ENCODE measurements at regions not wholly inside any gene's neighbourhood (a gene's known extent, or its start where the extent isn't known, plus 50 kb on each side); places are given as distances from the start of the nearest gene placed in this dataset.

GRCh38 chr2:4597400-4597799 lies 894.0 kb downstream of the DCDC2C start:
- Histone ChIP-seq H3K9me2 (ENCODE audit: insufficient read depth) (no peaks in the 10 kb centered on the region), H4K20me1 (ENCODE audit: insufficient read depth) (no peaks in the 10 kb centered on the region), H3K36me3 (ENCODE audit: low read depth) (no peaks in the 10 kb centered on the region), H3K9me3 (ENCODE audit: low read depth) (peaks cover 3% of the 10 kb centered on the region), H3F3A (ENCODE audit: insufficient read depth) (no peaks in the 10 kb centered on the region), H3K9ac (no peak overlapping the region), H3K4me1 (ENCODE audit: insufficient read depth) (no peaks in the 10 kb centered on the region), H3K79me2 (ENCODE audit: insufficient read depth) (no peaks in the 10 kb centered on the region), H2AFZ (no peak overlapping the region), H3K4me3 (no peak overlapping the region), H3K27ac (no peak overlapping the region), H3K27me3 (replicated peaks; ENCODE audit: insufficient read depth) (no peaks in the 10 kb centered on the region), H3K4me2 (ENCODE audit: unreplicated experiment) (no peak overlapping the region)
- WGBS, 2 experiments (ENCODE audit: low coverage in 1 of 2, low lambda C conversion rate in 2 of 2, missing lambda C conversion rate in 2 of 2): 1 to 3% methylated on average over 3 of the region's 3 CpGs
- DNase-seq: no peak
- no peak for TF ChIP-seq EZH2 (IDR thresholded peaks at IDR 0.05; ENCODE audit: insufficient read depth, poor library complexity, severe bottlenecking)
- TF ChIP-seq EZH2phosphoT487 (IDR thresholded peaks at IDR 0.05; ENCODE audit: insufficient read depth, low read depth): no peak
- in situ Hi-C loops (cut with MboI): no loop called here

- no peak for DNase-seq
- in situ Hi-C loops (cut with MboI): no loop called here
- 0 to 5% methylated on average over 1 of the region's 1 CpG for WGBS, 2 experiments (ENCODE audit: low coverage in 1 of 2, low lambda C conversion rate in 2 of 2, missing lambda C conversion rate in 2 of 2)
- TF ChIP-seq EZH2phosphoT487 (IDR thresholded peaks at IDR 0.05; ENCODE audit: insufficient read depth, low read depth) (no peak), EZH2 (IDR thresholded peaks at IDR 0.05; ENCODE audit: insufficient read depth, poor library complexity, severe bottlenecking) (no peak)
- H2AFZ ChIP-seq: no peak overlapping the region
- no peaks in the 10 kb centered on the region for H3K4me1 ChIP-seq (ENCODE audit: insufficient read depth)
- no peaks in the 10 kb centered on the region for H3K9me3 ChIP-seq (ENCODE audit: low read depth)
- H4K20me1 ChIP-seq (ENCODE audit: insufficient read depth): no peaks in the 10 kb centered on the region
- no peaks in the 10 kb centered on the region for H3K9me2 ChIP-seq (ENCODE audit: insufficient read depth)
- H3K4me2 ChIP-seq (ENCODE audit: unreplicated experiment): no peak overlapping the region
- no peaks in the 10 kb centered on the region for H3K79me2 ChIP-seq (ENCODE audit: insufficient read depth)
- H3K36me3 ChIP-seq (ENCODE audit: low read depth): no peaks in the 10 kb centered on the region
- H3K27me3 ChIP-seq (replicated peaks; ENCODE audit: insufficient read depth): no peaks in the 10 kb centered on the region
- H3K9ac ChIP-seq: no peak overlapping the region
- H3K27ac ChIP-seq: no peak overlapping the region
- no peaks in the 10 kb centered on the region for H3F3A ChIP-seq (ENCODE audit: insufficient read depth)
- no peak overlapping the region for H3K4me3 ChIP-seq
Observed at GRCh38 chr2:4604767-4605166, 901.4 kb downstream of the DCDC2C start.

DNA sequence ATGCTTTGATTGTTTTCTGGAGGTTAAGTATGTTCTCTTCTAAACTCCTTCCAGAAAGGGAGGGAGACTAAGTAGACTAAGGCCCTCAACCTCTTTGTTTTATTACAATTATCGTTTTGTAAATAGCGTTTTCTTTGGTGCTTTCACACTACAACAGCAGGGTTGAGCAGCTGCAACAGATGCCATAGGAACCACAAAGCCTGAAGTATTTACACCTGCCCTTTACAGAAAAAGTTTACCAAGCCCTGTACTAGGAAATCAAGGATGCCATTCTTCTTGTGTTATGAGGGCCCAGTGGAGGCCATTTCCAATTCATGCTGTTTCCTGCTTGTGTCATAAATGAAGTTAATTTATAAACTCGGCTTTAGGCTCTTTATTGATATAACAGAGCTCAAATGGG lies 914.8 kb downstream of the DCDC2C start:
- Histone ChIP-seq H3F3A (ENCODE audit: insufficient read depth) (no peaks in the 10 kb centered on the region), H2AFZ (no peak overlapping the region), H3K36me3 (ENCODE audit: low read depth) (no peaks in the 10 kb centered on the region), H3K27me3 (replicated peaks; ENCODE audit: insufficient read depth) (no peaks in the 10 kb centered on the region), H3K4me2 (ENCODE audit: unreplicated experiment) (no peak overlapping the region), H3K4me3 (no peak overlapping the region), H3K27ac (no peak overlapping the region), H4K20me1 (ENCODE audit: insufficient read depth) (no peaks in the 10 kb centered on the region), H3K9me2 (ENCODE audit: insufficient read depth) (no peaks in the 10 kb centered on the region), H3K9ac (no peak overlapping the region), H3K4me1 (ENCODE audit: insufficient read depth) (no peaks in the 10 kb centered on the region), H3K79me2 (ENCODE audit: insufficient read depth) (no peaks in the 10 kb centered on the region), H3K9me3 (ENCODE audit: low read depth) (peaks cover 3% of the 10 kb centered on the region)
- 17 to 20% methylated on average over 3 of the region's 3 CpGs for WGBS, 2 experiments (ENCODE audit: low coverage in 1 of 2, low lambda C conversion rate in 2 of 2, missing lambda C conversion rate in 2 of 2)
- DNase-seq: no peak
- in situ Hi-C loops (cut with MboI): no loop called here
- no peak for TF ChIP-seq EZH2 (IDR thresholded peaks at IDR 0.05; ENCODE audit: insufficient read depth, poor library complexity, severe bottlenecking)
- TF ChIP-seq EZH2phosphoT487 (IDR thresholded peaks at IDR 0.05; ENCODE audit: insufficient read depth, low read depth): no peak

DNA sequence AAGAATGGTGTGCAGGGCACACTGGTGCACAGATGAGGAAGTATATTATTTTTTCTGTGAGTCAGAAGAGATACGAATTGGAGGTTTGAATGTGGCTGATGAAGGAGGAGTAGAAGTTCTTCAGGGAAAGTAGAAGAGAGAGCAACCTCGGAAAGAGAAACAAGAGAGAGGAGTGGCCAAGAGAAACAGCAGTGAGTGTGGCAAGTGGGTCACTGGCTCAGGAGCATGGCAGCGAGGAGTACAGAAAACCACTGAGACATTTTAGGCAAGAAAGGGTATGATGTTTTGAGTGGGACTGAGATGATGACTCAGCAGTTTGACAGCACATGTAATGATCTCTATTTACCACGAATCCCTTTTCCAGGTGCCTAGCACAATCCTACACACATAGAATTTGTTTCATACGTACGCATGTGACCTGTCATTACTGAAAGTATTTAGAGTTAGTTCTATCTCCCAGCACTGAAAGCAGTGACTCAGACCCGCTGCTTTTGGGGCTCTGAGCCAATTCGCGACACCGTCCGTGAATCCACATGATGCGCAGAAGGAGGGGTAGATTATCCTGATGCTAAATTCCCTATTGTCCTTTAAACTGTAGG lies 915.4 kb downstream of the DCDC2C start:
- WGBS, 2 experiments (ENCODE audit: low coverage in 1 of 2, low lambda C conversion rate in 2 of 2, missing lambda C conversion rate in 2 of 2): 52 to 61% methylated on average over 12 of the region's 12 CpGs

More for the DNA sequence above, 915.4 kb downstream of the DCDC2C start:
- H3F3A ChIP-seq (ENCODE audit: insufficient read depth): no peaks in the 10 kb centered on the region
- H2AFZ ChIP-seq: no peak overlapping the region
- no peaks in the 10 kb centered on the region for H3K4me1 ChIP-seq (ENCODE audit: insufficient read depth)
- no peak overlapping the region for H3K27ac ChIP-seq
- no peaks in the 10 kb centered on the region for H3K27me3 ChIP-seq (replicated peaks; ENCODE audit: insufficient read depth)
- H3K4me2 ChIP-seq (ENCODE audit: unreplicated experiment): no peak overlapping the region
- no peak overlapping the region for H3K4me3 ChIP-seq
- peaks cover 3% of the 10 kb centered on the region for H3K9me3 ChIP-seq (ENCODE audit: low read depth)
- no peaks in the 10 kb centered on the region for H3K9me2 ChIP-seq (ENCODE audit: insufficient read depth)
- in situ Hi-C loops (cut with MboI): no loop called here
- H3K9ac ChIP-seq: no peak overlapping the region
- TF ChIP-seq EZH2phosphoT487 (IDR thresholded peaks at IDR 0.05; ENCODE audit: insufficient read depth, low read depth) (no peak), EZH2 (IDR thresholded peaks at IDR 0.05; ENCODE audit: insufficient read depth, poor library complexity, severe bottlenecking) (no peak)
- H3K36me3 ChIP-seq (ENCODE audit: low read depth): no peaks in the 10 kb centered on the region
- no peak for DNase-seq
- no peaks in the 10 kb centered on the region for H4K20me1 ChIP-seq (ENCODE audit: insufficient read depth)
- H3K79me2 ChIP-seq (ENCODE audit: insufficient read depth): no peaks in the 10 kb centered on the region

All from GM23248 (cell line).